NB4 (cell line): ENCODE measurements at regions not wholly inside any gene's neighbourhood (a gene's known extent, or its start where the extent isn't known, plus 50 kb on each side); places are given as distances from the start of the nearest gene placed in this dataset.

Experiments
- DNase-seq: peaks from one replicate; pipeline ENCODE4 v3.0.0; 2010; ENCODE audit warnings: low read depth
- H3K4me3 ChIP-seq: one replicate; pipeline ENCODE4 v1.5.1; 2011; ENCODE audit warnings: mild to moderate bottlenecking, low read depth, low read length, moderate library complexity
- CTCF ChIP-seq: IDR thresholded peaks from one replicate; pipeline ENCODE4 v1.5.1; 2012; ENCODE audit warnings: low read depth, low read length
- MAX ChIP-seq: IDR thresholded peaks from 2 replicates; pipeline ENCODE4 v1.6.1; 2011; ENCODE audit warnings: low read depth, low read length
- MYC ChIP-seq: IDR thresholded peaks from 2 replicates; pipeline ENCODE4 v1.6.1; 2011; ENCODE audit warnings: low read depth, low read length
- POLR2A ChIP-seq: IDR thresholded peaks from 2 replicates; pipeline ENCODE4 v1.6.1; 2011; ENCODE audit warnings: mild to moderate bottlenecking; ENCODE audit not compliant: insufficient read length; ENCODE audit errors: extremely low read depth

- no peak for TF ChIP-seq MAX
- no peak for TF ChIP-seq POLR2A
- no peak for TF ChIP-seq MYC
- TF ChIP-seq CTCF, result no peak
- no peak overlapping the region for H3K4me3 ChIP-seq
Observed at GRCh38 chr1:193771596-193771995, 585.2 kb upstream of the B3GALT2 start.

GRCh38 chr1:193769651-193770050 is 583.2 kb upstream of the B3GALT2 start:
- DNase-seq, result no peak
- TF ChIP-seq MYC, result no peak
- no peak for TF ChIP-seq CTCF
- no peak for TF ChIP-seq MAX
- no peak for TF ChIP-seq POLR2A
- H3K4me3 ChIP-seq, result no peak overlapping the region

More at GRCh38 chr1:193771596-193771995, 585.2 kb upstream of the B3GALT2 start:
- DNase-seq, result no peak

- no peak for TF ChIP-seq CTCF
- no peak for DNase-seq
Observed at GRCh38 chr1:193767886-193768285, 581.5 kb upstream of the B3GALT2 start.

GRCh38 chr1:193766329-193766728 is 579.9 kb upstream of the B3GALT2 start:
- no peak overlapping the region for H3K4me3 ChIP-seq
- DNase-seq, result no peak

More at GRCh38 chr1:193767886-193768285, 581.5 kb upstream of the B3GALT2 start:
- no peak overlapping the region for H3K4me3 ChIP-seq

GRCh38 chr1:193763266-193763665 is 576.9 kb upstream of the B3GALT2 start:
- DNase-seq, result no peak
- H3K4me3 ChIP-seq, result no peak overlapping the region
- TF ChIP-seq MYC (no peak), MAX (no peak), POLR2A (no peak), CTCF (no peak)

More at GRCh38 chr1:193766329-193766728, 579.9 kb upstream of the B3GALT2 start:
- TF ChIP-seq POLR2A, result no peak

- no peak overlapping the region for H3K4me3 ChIP-seq
- no peak for DNase-seq
- no peak for TF ChIP-seq MAX
Observed at GRCh38 chr1:193762236-193762635, 575.8 kb upstream of the B3GALT2 start.

GRCh38 chr1:193755441-193755840 is 569.0 kb upstream of the B3GALT2 start:
- TF ChIP-seq MYC, result no peak
- TF ChIP-seq POLR2A, result no peak
- TF ChIP-seq CTCF, result no peak
- no peak for TF ChIP-seq MAX
- DNase-seq, result no peak
- H3K4me3 ChIP-seq, result no peak overlapping the region
